Natural killer cell (primary cell): ENCODE measurements at regions not wholly inside any gene's neighbourhood (a gene's known extent, or its start where the extent isn't known, plus 50 kb on each side); places are given as distances from the start of the nearest gene placed in this dataset.

Experiments
- ATAC-seq, 3 donors: fragments of 150-1000 bp in 2 of 3; fragments of 200-7000 bp in 1 of 3; cut with Tn5 transposase; 1 replicate in 1 of 3; 2 replicates in 2 of 3; pipeline ENCODE4 v1.10.0; 2021; ENCODE audit warnings: mild to moderate bottlenecking in 2 of 3, moderate library complexity in 2 of 3
- DNase-seq, 2 donors: peaks; one replicate each; pipeline versions ENCODE4 v3.0.0 to v3.0.0-alpha.2; 2013 to 2021; ENCODE audit warnings: mixed read lengths in 1 of 2
- H3K27ac ChIP-seq: one replicate; pipeline ENCODE4 v1.5.1; 2013; ENCODE audit warnings: mild to moderate bottlenecking, low read length
- H3K27me3 ChIP-seq: one replicate; pipeline ENCODE4 v1.6.1; 2013; ENCODE audit warnings: low read length; ENCODE audit not compliant: control insufficient read depth, insufficient read depth
- H3K36me3 ChIP-seq: one replicate; pipeline ENCODE4 v1.6.1; 2013; ENCODE audit warnings: low read length; ENCODE audit not compliant: control insufficient read depth, insufficient read depth
- H3K4me1 ChIP-seq: one replicate; pipeline ENCODE4 v1.6.1; 2013; ENCODE audit warnings: low read length; ENCODE audit not compliant: control insufficient read depth, insufficient read depth
- H3K4me3 ChIP-seq: one replicate; pipeline ENCODE4 v1.5.1; 2013; ENCODE audit warnings: low read length
- H3K9me3 ChIP-seq: one replicate; pipeline ENCODE4 v1.6.1; 2013; ENCODE audit warnings: low read length; ENCODE audit not compliant: control insufficient read depth, insufficient read depth
- H3K27ac Mint-ChIP-seq, 2 donors: one replicate each; pipeline ENCODE4 v1.8.0; 2022; ENCODE audit warnings: mild to moderate bottlenecking in 2 of 2, mixed read lengths in 2 of 2, moderate library complexity in 1 of 2
- H3K27me3 Mint-ChIP-seq, 2 donors: one replicate each; pipeline ENCODE4 v1.8.0; 2022; ENCODE audit warnings: low read depth in 2 of 2, mixed read lengths in 2 of 2
- H3K36me3 Mint-ChIP-seq: one replicate; pipeline ENCODE4 v1.8.0; 2022; ENCODE audit warnings: mixed read lengths
- H3K4me1 Mint-ChIP-seq, 2 donors: one replicate each; pipeline ENCODE4 v1.8.0; 2022; ENCODE audit warnings: mixed read lengths in 2 of 2
- H3K4me3 Mint-ChIP-seq: one replicate; pipeline ENCODE4 v1.8.0; 2022; ENCODE audit warnings: mild to moderate bottlenecking, moderate library complexity, mixed read lengths
- H3K9me3 Mint-ChIP-seq, 2 donors: one replicate each; pipeline ENCODE4 v1.8.0; 2022; ENCODE audit warnings: mixed read lengths in 2 of 2
- WGBS: methylation state at CpG from one replicate; pipeline ENCODE4 v1.1.7; 2013; ENCODE audit warnings: missing lambda C conversion rate; ENCODE audit not compliant: insufficient coverage; 5-methylcytosine and 5-hydroxymethylcytosine counted together
- intact Hi-C: fragments of 100-400 bp; cut with micrococcal nuclease; formaldehyde crosslinking; loops from one replicate; pipeline ENCODE4 v1.14.2; 2022
- TF ChIP-seq, protein P1 (sequence below): fragments of 200-600 bp; IDR thresholded peaks from one replicate; pipeline ENCODE4 v1.8.0; 2022; ENCODE audit warnings: antibody characterized with exemption

DNA sequence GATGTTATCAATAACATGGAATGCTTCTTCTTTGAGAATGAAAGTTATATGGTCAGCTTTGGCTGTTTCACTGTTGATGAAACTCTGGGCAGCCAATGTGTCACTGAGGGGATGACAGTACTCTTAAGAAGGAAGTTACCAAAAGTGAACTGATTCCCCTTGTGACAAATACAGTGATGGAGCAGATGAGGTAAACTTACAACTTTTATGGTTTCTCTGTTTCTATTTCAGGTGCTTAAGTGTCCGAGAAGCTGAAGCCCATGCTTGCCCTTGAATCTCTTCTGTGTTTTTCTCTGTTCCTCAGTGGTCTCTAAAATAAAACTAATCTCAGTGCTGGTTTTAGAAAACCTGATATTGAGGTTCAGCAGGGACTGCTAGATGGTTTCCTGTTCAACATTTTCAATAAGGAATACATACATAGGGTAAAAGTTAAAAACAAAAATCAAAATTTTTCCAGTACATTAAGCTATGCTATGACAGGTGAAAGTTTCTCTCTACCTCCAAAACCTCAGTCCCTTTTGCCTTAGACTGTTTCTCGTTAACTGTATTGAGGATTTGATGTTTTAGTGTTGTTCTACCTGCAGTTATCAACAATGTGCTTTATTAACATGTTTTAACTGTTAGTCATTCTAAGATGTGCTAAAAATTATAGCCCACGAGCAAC, 454.4 kb upstream of the ADGRL4 start:
- Histone ChIP-seq H3K27me3 (no peaks in the 10 kb centered on the region), H3K4me3 (no peak overlapping the region), H3K4me1 (no peaks in the 10 kb centered on the region), H3K27ac (no peak overlapping the region), H3K9me3 (peaks cover 6% of the 10 kb centered on the region), H3K36me3 (no peaks in the 10 kb centered on the region)
- no peaks in the 10 kb centered on the region for H3K4me1 Mint-ChIP-seq
- TF ChIP-seq, protein P1, sequence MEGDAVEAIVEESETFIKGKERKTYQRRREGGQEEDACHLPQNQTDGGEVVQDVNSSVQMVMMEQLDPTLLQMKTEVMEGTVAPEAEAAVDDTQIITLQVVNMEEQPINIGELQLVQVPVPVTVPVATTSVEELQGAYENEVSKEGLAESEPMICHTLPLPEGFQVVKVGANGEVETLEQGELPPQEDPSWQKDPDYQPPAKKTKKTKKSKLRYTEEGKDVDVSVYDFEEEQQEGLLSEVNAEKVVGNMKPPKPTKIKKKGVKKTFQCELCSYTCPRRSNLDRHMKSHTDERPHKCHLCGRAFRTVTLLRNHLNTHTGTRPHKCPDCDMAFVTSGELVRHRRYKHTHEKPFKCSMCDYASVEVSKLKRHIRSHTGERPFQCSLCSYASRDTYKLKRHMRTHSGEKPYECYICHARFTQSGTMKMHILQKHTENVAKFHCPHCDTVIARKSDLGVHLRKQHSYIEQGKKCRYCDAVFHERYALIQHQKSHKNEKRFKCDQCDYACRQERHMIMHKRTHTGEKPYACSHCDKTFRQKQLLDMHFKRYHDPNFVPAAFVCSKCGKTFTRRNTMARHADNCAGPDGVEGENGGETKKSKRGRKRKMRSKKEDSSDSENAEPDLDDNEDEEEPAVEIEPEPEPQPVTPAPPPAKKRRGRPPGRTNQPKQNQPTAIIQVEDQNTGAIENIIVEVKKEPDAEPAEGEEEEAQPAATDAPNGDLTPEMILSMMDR: no peak
- peaks cover 14 to 31% of the 10 kb centered on the region in 2 donors for H3K9me3 Mint-ChIP-seq
- 55% methylated on average over 2 of the region's 3 CpGs for WGBS
- H3K36me3 Mint-ChIP-seq: peaks cover 12% of the 10 kb centered on the region
- no peak for ATAC-seq
- DNase-seq: no peak
- no peak overlapping the region for H3K27ac Mint-ChIP-seq
- intact Hi-C loops: no loop called here
- H3K27me3 Mint-ChIP-seq: no peaks in the 10 kb centered on the region
- H3K4me3 Mint-ChIP-seq: no peak overlapping the region

DNA sequence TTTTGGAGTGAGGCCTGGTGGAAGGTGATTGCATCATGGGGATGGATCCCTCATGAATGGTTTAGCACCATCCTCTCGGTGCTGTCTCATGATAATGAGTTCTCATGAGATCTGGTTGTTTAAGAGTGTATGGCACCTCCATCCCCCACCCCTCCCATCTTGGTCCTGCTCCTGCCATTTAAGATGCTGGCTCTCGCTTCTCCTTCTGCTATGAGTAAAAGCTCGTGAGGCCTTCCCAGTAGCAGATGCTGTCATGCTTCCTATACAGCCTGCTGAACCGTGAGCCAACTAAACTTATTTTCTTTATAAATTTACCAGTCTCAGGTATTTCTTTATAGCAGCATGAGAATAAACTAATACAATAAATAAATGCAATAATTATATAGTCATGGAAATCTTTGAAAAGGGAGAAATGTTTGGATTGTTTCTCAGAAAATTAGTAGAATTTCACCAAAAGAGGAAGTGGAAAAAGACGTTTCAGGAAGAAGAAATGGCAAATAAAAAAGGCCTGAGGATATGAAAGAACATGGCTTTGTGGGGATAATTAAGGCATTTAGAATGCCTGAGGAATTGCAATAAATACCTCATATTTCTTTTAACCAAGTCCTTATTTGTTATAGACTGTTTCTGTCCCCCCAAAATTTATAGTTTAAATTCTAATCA, 451.2 kb upstream of the ADGRL4 start:
- TF ChIP-seq, protein P1: no peak
- Histone ChIP-seq H3K4me1 (no peaks in the 10 kb centered on the region), H3K9me3 (no peaks in the 10 kb centered on the region), H3K36me3 (no peaks in the 10 kb centered on the region), H3K4me3 (no peak overlapping the region), H3K27me3 (no peaks in the 10 kb centered on the region), H3K27ac (no peak overlapping the region)
- intact Hi-C loops: no loop called here
- Mint-ChIP-seq H3K27ac (no peak overlapping the region), H3K9me3 (peaks cover 21 to 29% of the 10 kb centered on the region in 2 donors), H3K4me1 (no peaks in the 10 kb centered on the region), H3K4me3 (no peak overlapping the region), H3K36me3 (peaks cover 7% of the 10 kb centered on the region), H3K27me3 (no peaks in the 10 kb centered on the region)
- ATAC-seq (no peak), DNase-seq (no peak)
- 66% methylated on average over 5 of the region's 5 CpGs for WGBS

DNA sequence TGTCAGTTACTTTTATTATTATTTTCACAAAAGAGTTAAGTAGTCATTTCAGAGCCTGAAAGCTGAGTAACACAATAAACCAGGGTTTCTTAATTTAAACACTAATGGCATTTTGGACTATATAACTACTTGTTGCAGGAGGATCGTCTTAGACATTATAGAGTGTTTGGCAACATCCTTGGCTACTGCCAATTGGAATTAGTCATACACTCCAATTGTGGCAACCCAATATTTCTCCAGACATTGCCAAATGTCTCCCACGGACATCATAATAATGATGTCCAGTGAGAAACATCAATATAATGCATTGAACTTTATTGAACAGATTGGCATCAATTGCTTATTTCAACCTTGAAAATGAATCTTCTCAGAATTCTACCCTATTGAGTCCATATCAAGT, 441.9 kb upstream of the ADGRL4 start:
- DNase-seq (no peak), ATAC-seq (no peak)
- H3K36me3 Mint-ChIP-seq: peaks cover 6% of the 10 kb centered on the region
- Histone ChIP-seq H3K27me3 (no peaks in the 10 kb centered on the region), H3K4me1 (no peaks in the 10 kb centered on the region), H3K27ac (no peak overlapping the region), H3K4me3 (no peak overlapping the region), H3K36me3 (no peaks in the 10 kb centered on the region), H3K9me3 (no peaks in the 10 kb centered on the region)
- TF ChIP-seq, protein P1: no peak
- H3K4me1 Mint-ChIP-seq: no peaks in the 10 kb centered on the region
- H3K27me3 Mint-ChIP-seq: no peaks in the 10 kb centered on the region
- peaks cover 7 to 11% of the 10 kb centered on the region in 2 donors for H3K9me3 Mint-ChIP-seq
- H3K4me3 Mint-ChIP-seq: no peak overlapping the region
- H3K27ac Mint-ChIP-seq: no peak overlapping the region
- intact Hi-C loops: no loop called here
- WGBS: 83% methylated on average over 2 of the region's 2 CpGs
